GM12878 (cell line): ENCODE measurements at regions not wholly inside any gene's neighbourhood (a gene's known extent, or its start where the extent isn't known, plus 50 kb on each side); places are given as distances from the start of the nearest gene placed in this dataset.

Experiments used
- ATAC-seq: fragments of 200-7000 bp; cut with Tn5 transposase; 3 replicates; pipeline ENCODE4 v1.9.1; 2020; ENCODE audit warnings: mild to moderate bottlenecking, moderate library complexity
- BruUV-seq: library from RNA; stranded (reverse); fragments of 400-500 nt; replicated peaks from 2 replicates; lab custom pipeline; 2021; lab: Mats Ljungman, UMichigan
- CTCF ChIA-PET: fragments of 300-600 bp; sonication (Branson Sonifier 250); formaldehyde crosslinking; extraction: SDS; loops from one replicate; lab custom pipeline; 2021; ENCODE audit warnings: inconsistent platforms; lab: Yijun Ruan, JAX
- POLR2A ChIA-PET: fragments of 350-600 bp; formaldehyde crosslinking; extraction: SDS; loops from one replicate; lab custom pipeline; 2021; ENCODE audit warnings: inconsistent platforms; lab: Charles Lee
- RAD21 ChIA-PET: fragments of 300-600 bp; sonication (Branson Sonifier 250); formaldehyde crosslinking; loops from one replicate; lab custom pipeline; 2023; ENCODE audit warnings: antibody characterized with exemption; ENCODE audit not compliant: unreplicated experiment; lab: Charles Lee
- SMC1A ChIA-PET: fragments of 300-600 bp; sonication (Branson Sonifier 250); formaldehyde crosslinking; loops from one replicate; lab custom pipeline; 2023; ENCODE audit not compliant: unreplicated experiment, uncharacterized antibody; lab: Charles Lee
- DNase-seq: peaks from one replicate; pipeline ENCODE4 v3.0.0-alpha.2; 2011; ENCODE audit warnings: low read depth, low spot score
- FAIRE-seq: peaks from 3 replicates; lab custom pipeline; 2011; peaks lifted over from hg19 to GRCh38; lab: Jason Lieb, UNC
- H2AFZ ChIP-seq: 2 replicates; pipeline ENCODE4 v1.6.0; 2011; ENCODE audit warnings: low read depth, low read length, control low read depth; ENCODE audit not compliant: control insufficient read depth
- H3K27ac ChIP-seq: 2 replicates; pipeline ENCODE4 v1.5.1; 2011; ENCODE audit warnings: control low read depth; ENCODE audit not compliant: control insufficient read depth, insufficient read depth
- H3K27me3 ChIP-seq, 2 experiments: replicated peaks in 1 of 2; 2 replicates each; pipeline versions ENCODE4 v1.6.0 to v1.6.1; 2011; ENCODE audit warnings: low read length in 1 of 2; ENCODE audit not compliant: control insufficient read depth in 2 of 2, insufficient read depth in 2 of 2
- H3K36me3 ChIP-seq, 2 experiments: 2 replicates each; pipeline ENCODE4 v1.5.1; 2011; ENCODE audit warnings: low read length in 1 of 2; ENCODE audit not compliant: control insufficient read depth in 2 of 2, insufficient read depth in 2 of 2
- H3K4me1 ChIP-seq: 2 replicates; pipeline ENCODE4 v1.6.1; 2011; ENCODE audit warnings: mild to moderate bottlenecking, low read length, moderate library complexity, mixed read lengths; ENCODE audit not compliant: control insufficient read depth, insufficient read depth
- H3K4me2 ChIP-seq: 2 replicates; pipeline ENCODE4 v1.6.0; 2011; ENCODE audit warnings: control low read depth; ENCODE audit not compliant: control insufficient read depth, insufficient read depth
- H3K4me3 ChIP-seq: fragments of 200-600 bp; sonication (generic); 2 replicates; pipeline ENCODE4 v1.5.1; 2016
- H3K79me2 ChIP-seq: 2 replicates; pipeline ENCODE4 v1.6.0; 2011; ENCODE audit warnings: low read length; ENCODE audit not compliant: control insufficient read depth, insufficient read depth
- H3K9ac ChIP-seq: 2 replicates; pipeline ENCODE4 v1.8.0; 2011; ENCODE audit warnings: low read length, control low read depth, mixed read lengths; ENCODE audit not compliant: control insufficient read depth, insufficient read depth
- H3K9me3 ChIP-seq: replicated peaks from 3 replicates; pipeline ENCODE4 v1.5.1; 2011; ENCODE audit warnings: mild to moderate bottlenecking, low read length; ENCODE audit not compliant: control insufficient read depth, insufficient read depth
- H4K20me1 ChIP-seq: 2 replicates; pipeline ENCODE4 v1.6.0; 2011; ENCODE audit not compliant: control insufficient read depth, insufficient read depth
- KDM1A ChIP-seq: fragments of 200-600 bp; sonication (generic); IDR thresholded peaks from 2 replicates; pipeline ENCODE4 v1.6.1; 2016; ENCODE audit warnings: borderline replicate concordance
- MXI1 ChIP-seq: fragments of 150-350 bp; IDR thresholded peaks from 2 replicates; pipeline ENCODE4 v1.6.1; 2011; ENCODE audit warnings: low read depth, mild to moderate bottlenecking, inconsistent platforms, low read length, improper control_type of control experiment
- MYC ChIP-seq: IDR thresholded peaks from 2 replicates; pipeline ENCODE4 v1.6.1; 2011; ENCODE audit warnings: mild to moderate bottlenecking, low read length, moderate library complexity, inconsistent platforms; ENCODE audit not compliant: insufficient read depth, insufficient replicate concordance, insufficient read length, severe bottlenecking
- NBN ChIP-seq: fragments of 450-650 bp; IDR thresholded peaks from 2 replicates; pipeline ENCODE4 v1.6.1; 2016
- NFIC ChIP-seq: IDR thresholded peaks from 2 replicates; pipeline ENCODE4 v1.6.1; 2012; ENCODE audit warnings: low read depth, mild to moderate bottlenecking, inconsistent platforms, low read length, moderate library complexity
- POLR2AphosphoS2 ChIP-seq: IDR thresholded peaks from 2 replicates; pipeline ENCODE4 v1.6.1; 2011; ENCODE audit warnings: low read depth, mild to moderate bottlenecking, low read length, improper control_type of control experiment, moderate library complexity
- RAD21 ChIP-seq: IDR thresholded peaks from 2 replicates; pipeline ENCODE4 v1.6.1; 2011; ENCODE audit warnings: mild to moderate bottlenecking, low read depth, low read length, moderate library complexity; ENCODE audit not compliant: insufficient read depth
- SMC3 ChIP-seq: IDR thresholded peaks from 2 replicates; pipeline ENCODE4 v1.6.1; 2011; ENCODE audit warnings: low read length, improper control_type of control experiment, borderline replicate concordance
- TCF3 ChIP-seq: IDR thresholded peaks from 2 replicates; pipeline ENCODE4 v1.6.1; 2012; ENCODE audit warnings: low read depth, mild to moderate bottlenecking, low read length, borderline replicate concordance; ENCODE audit not compliant: insufficient read depth
- YBX1 ChIP-seq: fragments of 450-650 bp; IDR thresholded peaks from 2 replicates; pipeline ENCODE4 v1.6.1; 2016; ENCODE audit warnings: antibody characterized with exemption
- ZZZ3 ChIP-seq: IDR thresholded peaks from 2 replicates; pipeline ENCODE4 v1.6.1; 2011; ENCODE audit warnings: low read depth; ENCODE audit not compliant: control insufficient read depth, insufficient read length
- WGBS: methylation state at CpG from one replicate; pipeline ENCODE4 v1.1.6; 2016; ENCODE audit warnings: low lambda C conversion rate; ENCODE audit not compliant: insufficient replicate concordance, insufficient coverage; ENCODE audit errors: missing lambda C conversion rate; 5-methylcytosine and 5-hydroxymethylcytosine counted together
- in situ Hi-C: fragments of 300-500 bp; cut with MboI; formaldehyde crosslinking; loops from 9 replicates; pipeline ENCODE4 v1.14.3; 2018; ENCODE audit warnings: mixed read lengths
- intact Hi-C: fragments of 100-400 bp; cut with micrococcal nuclease; formaldehyde crosslinking; loops from one replicate; pipeline ENCODE4 v1.14.2; 2022; ENCODE audit not compliant: unreplicated experiment

DNA sequence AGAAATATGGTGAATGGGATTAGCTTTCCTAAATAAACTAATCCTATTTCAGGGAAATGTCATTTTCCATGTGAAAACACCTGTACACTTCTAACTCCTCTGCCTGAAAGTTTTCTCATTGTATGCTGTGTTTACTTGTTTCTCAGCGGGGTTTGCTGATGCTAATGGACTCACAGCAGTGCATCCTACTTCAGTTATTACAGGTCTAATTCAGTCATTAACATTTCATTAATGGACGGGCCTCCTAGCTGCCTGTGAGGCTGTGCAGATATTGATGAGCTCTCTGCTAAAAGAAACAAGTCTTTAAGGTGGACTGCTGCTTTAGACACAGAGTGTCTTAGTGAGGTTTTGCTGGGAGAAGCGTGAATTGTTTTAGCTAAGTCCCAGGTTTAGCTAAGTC lies 1342.0 kb upstream of the ZEB2 start:
- in situ Hi-C loops: no loop called here
- H3K4me1 ChIP-seq: no peaks in the 10 kb centered on the region
- no peak for TF ChIP-seq MXI1
- no peak for TF ChIP-seq RAD21
- TF ChIP-seq NBN: no peak
- no peak for TF ChIP-seq TCF3
- no peak for TF ChIP-seq POLR2AphosphoS2
- TF ChIP-seq YBX1: no peak
- no peak for TF ChIP-seq SMC3
- no peak for TF ChIP-seq KDM1A
- TF ChIP-seq NFIC: no peak
- TF ChIP-seq MYC: no peak
- TF ChIP-seq ZZZ3: no peak
- H3K27me3 ChIP-seq: no peaks in the 10 kb centered on the region
- no peak overlapping the region for H3K4me2 ChIP-seq
- H3K9ac ChIP-seq: no peak overlapping the region
- intact Hi-C loops: no loop called here
- BruUV-seq: no TSS peak
- 22% methylated on average over 3 of the region's 3 CpGs for WGBS
- ChIA-PET RAD21 (no interaction called here), CTCF (interaction anchor here (1.0 kb wide), 1 partner anchor 58 kb away, joined by 3 read pairs; no protein-coding TSS in a partner anchor), SMC1A (interaction anchor here (1.0 kb wide), 1 partner anchor 15 kb away, joined by 3 read pairs; no protein-coding TSS in a partner anchor), POLR2A (no interaction called here)
- no peaks in the 10 kb centered on the region for H3K79me2 ChIP-seq
- FAIRE-seq (no peak), DNase-seq (no peak), ATAC-seq (no peak)
- H3K9me3 ChIP-seq: no peaks in the 10 kb centered on the region
- H3K27ac ChIP-seq: no peak overlapping the region
- H4K20me1 ChIP-seq: no peaks in the 10 kb centered on the region
- no peaks in the 10 kb centered on the region for H3K36me3 ChIP-seq
- no peak overlapping the region for H3K4me3 ChIP-seq
- no peak overlapping the region for H2AFZ ChIP-seq
